Sigmoid colon (tissue), 4 donors: ENCODE measurements at regions not wholly inside any gene's neighbourhood (a gene's known extent, or its start where the extent isn't known, plus 50 kb on each side); places are given as distances from the start of the nearest gene placed in this dataset.

Experiments used
- EP300 ChIP-seq, 4 donors: sonication (generic); formaldehyde crosslinking; IDR thresholded peaks; one replicate each; pipeline ENCODE4 v1.6.1; 2017; ENCODE audit warnings: antibody characterized with exemption in 4 of 4
- POLR2AphosphoS5 ChIP-seq, 4 donors: sonication (generic); formaldehyde crosslinking; IDR thresholded peaks; one replicate each; pipeline ENCODE4 v1.6.1; 2017; ENCODE audit warnings: antibody characterized with exemption in 4 of 4
- TF ChIP-seq, protein P1 (sequence below), 4 experiments: fragments of 450-650 bp in 3 of 4; fragments of 200-600 bp in 1 of 4; IDR thresholded peaks; one replicate each; pipeline ENCODE4 v1.5.1; 2016 to 2019; ENCODE audit warnings: antibody characterized with exemption in 4 of 4, mild to moderate bottlenecking in 3 of 4, moderate library complexity in 2 of 4

DNA sequence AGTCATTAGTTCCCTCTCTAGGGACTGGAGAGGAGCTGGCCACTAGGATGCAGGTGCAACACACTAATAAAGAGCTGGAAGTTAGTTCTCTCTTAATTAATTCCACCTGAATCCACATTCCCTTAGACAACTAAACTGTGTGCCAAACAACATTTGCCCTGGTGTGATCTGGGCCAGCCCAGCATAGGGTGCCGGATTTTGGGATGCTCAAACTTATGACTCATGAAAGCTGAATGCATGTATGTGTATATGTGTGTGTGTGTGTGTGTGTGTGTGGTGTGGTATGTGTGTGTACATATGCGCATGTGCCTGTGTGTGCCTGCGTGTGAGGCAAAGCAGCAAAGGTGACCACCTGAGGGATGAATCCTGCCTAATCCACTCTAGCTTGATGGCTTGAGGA, 110.7 kb downstream of the EHF start:
- TF ChIP-seq, protein P1, sequence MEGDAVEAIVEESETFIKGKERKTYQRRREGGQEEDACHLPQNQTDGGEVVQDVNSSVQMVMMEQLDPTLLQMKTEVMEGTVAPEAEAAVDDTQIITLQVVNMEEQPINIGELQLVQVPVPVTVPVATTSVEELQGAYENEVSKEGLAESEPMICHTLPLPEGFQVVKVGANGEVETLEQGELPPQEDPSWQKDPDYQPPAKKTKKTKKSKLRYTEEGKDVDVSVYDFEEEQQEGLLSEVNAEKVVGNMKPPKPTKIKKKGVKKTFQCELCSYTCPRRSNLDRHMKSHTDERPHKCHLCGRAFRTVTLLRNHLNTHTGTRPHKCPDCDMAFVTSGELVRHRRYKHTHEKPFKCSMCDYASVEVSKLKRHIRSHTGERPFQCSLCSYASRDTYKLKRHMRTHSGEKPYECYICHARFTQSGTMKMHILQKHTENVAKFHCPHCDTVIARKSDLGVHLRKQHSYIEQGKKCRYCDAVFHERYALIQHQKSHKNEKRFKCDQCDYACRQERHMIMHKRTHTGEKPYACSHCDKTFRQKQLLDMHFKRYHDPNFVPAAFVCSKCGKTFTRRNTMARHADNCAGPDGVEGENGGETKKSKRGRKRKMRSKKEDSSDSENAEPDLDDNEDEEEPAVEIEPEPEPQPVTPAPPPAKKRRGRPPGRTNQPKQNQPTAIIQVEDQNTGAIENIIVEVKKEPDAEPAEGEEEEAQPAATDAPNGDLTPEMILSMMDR (IDR thresholded peaks at IDR 0.05) = no peak
- TF ChIP-seq EP300 (IDR thresholded peaks at IDR 0.05) (no peak), POLR2AphosphoS5 (IDR thresholded peaks at IDR 0.05) (no peak)
